ENCODE measurements at regions not wholly inside any gene's neighbourhood (a gene's known extent, or its start where the extent isn't known, plus 50 kb on each side); places are given as distances from the start of the nearest gene placed in this dataset.

- DNase-seq (ENCODE audit: low read depth), result no peak
- no peak for TF ChIP-seq CTCF (conservative IDR thresholded peaks at IDR 0.05; ENCODE audit: low read depth, low read length)
- H3K4me3 ChIP-seq (ENCODE audit: low read depth, low read length), result no peak overlapping the region
Measured at GRCh38 chr1:238660849-238661248, 725.5 kb upstream of the CHRM3 start.

GRCh38 chr1:238658763-238659162 is 727.6 kb upstream of the CHRM3 start:
- no peak for TF ChIP-seq CTCF (conservative IDR thresholded peaks at IDR 0.05; ENCODE audit: low read depth, low read length)
- no peak overlapping the region for H3K4me3 ChIP-seq (ENCODE audit: low read depth, low read length)
- no peak for DNase-seq (ENCODE audit: low read depth)

- no peak for DNase-seq (ENCODE audit: low read depth)
- TF ChIP-seq CTCF (conservative IDR thresholded peaks at IDR 0.05; ENCODE audit: low read depth, low read length), result no peak
- H3K4me3 ChIP-seq (ENCODE audit: low read depth, low read length), result no peak overlapping the region
Measured at GRCh38 chr1:238653693-238654321, 732.6 kb upstream of the CHRM3 start.

GRCh38 chr1:238652346-238652968 is 733.9 kb upstream of the CHRM3 start:
- TF ChIP-seq CTCF (conservative IDR thresholded peaks at IDR 0.05; ENCODE audit: low read depth, low read length), result no peak
- no peak overlapping the region for H3K4me3 ChIP-seq (ENCODE audit: low read depth, low read length)
- no peak for DNase-seq (ENCODE audit: low read depth)

GRCh38 chr1:238649200-238649599 is 737.2 kb upstream of the CHRM3 start:
- TF ChIP-seq CTCF (conservative IDR thresholded peaks at IDR 0.05; ENCODE audit: low read depth, low read length), result no peak
- H3K4me3 ChIP-seq (ENCODE audit: low read depth, low read length), result no peak overlapping the region
- DNase-seq (ENCODE audit: low read depth), result no peak

GRCh38 chr1:238648751-238649150 is 737.6 kb upstream of the CHRM3 start:
- no peak for DNase-seq (ENCODE audit: low read depth)
- no peak overlapping the region for H3K4me3 ChIP-seq (ENCODE audit: low read depth, low read length)
- no peak for TF ChIP-seq CTCF (conservative IDR thresholded peaks at IDR 0.05; ENCODE audit: low read depth, low read length)

- no peak for DNase-seq (ENCODE audit: low read depth)
- no peak for TF ChIP-seq CTCF (conservative IDR thresholded peaks at IDR 0.05; ENCODE audit: low read depth, low read length)
- H3K4me3 ChIP-seq (ENCODE audit: low read depth, low read length), result no peak overlapping the region
Measured at GRCh38 chr1:238648296-238648695, 738.1 kb upstream of the CHRM3 start.

All from epithelial cell of proximal tubule (primary cell).